ENCODE measurements at regions not wholly inside any gene's neighbourhood (a gene's known extent, or its start where the extent isn't known, plus 50 kb on each side); places are given as distances from the start of the nearest gene placed in this dataset.

- Histone ChIP-seq H3K4me3 (no peak overlapping the region), H3K27ac (replicated peaks) (no peak overlapping the region), H3K9me3 (replicated peaks) (no peaks in the 10 kb centered on the region), H3K36me3 (no peaks in the 10 kb centered on the region), H3K4me1 (peaks cover 39% of the 10 kb centered on the region), H3K27me3 (ENCODE audit: low read depth) (no peaks in the 10 kb centered on the region)
- DNase-seq: no peak
- intact Hi-C loops (cut with micrococcal nuclease): loop anchor here (10.0 kb wide), 1 partner anchor 379 kb away; the partner anchor contains the start of gene CITED2
- no peak for TF ChIP-seq CTCF (IDR thresholded peaks at IDR 0.05; ENCODE audit: borderline replicate concordance)
Observed at GRCh38 chr6:139753198-139753861, 378.9 kb upstream of the CITED2 start.

GRCh38 chr6:139752086-139752485, 377.6 kb upstream of the CITED2 start:
- Histone ChIP-seq H3K27me3 (ENCODE audit: low read depth) (no peaks in the 10 kb centered on the region), H3K4me3 (no peak overlapping the region), H3K9me3 (replicated peaks) (no peaks in the 10 kb centered on the region), H3K36me3 (no peaks in the 10 kb centered on the region), H3K4me1 (peaks cover 30% of the 10 kb centered on the region), H3K27ac (replicated peaks) (no peak overlapping the region)
- intact Hi-C loops (cut with micrococcal nuclease): loop anchor here (10.0 kb wide), 1 partner anchor 377 kb away; the partner anchor contains the start of gene CITED2
- DNase-seq: no peak
- no peak for TF ChIP-seq CTCF (IDR thresholded peaks at IDR 0.05; ENCODE audit: borderline replicate concordance)

- Histone ChIP-seq H3K4me3 (no peak overlapping the region), H3K36me3 (no peaks in the 10 kb centered on the region), H3K27me3 (ENCODE audit: low read depth) (no peaks in the 10 kb centered on the region), H3K27ac (replicated peaks) (no peak overlapping the region), H3K4me1 (peaks cover 28% of the 10 kb centered on the region), H3K9me3 (replicated peaks) (no peaks in the 10 kb centered on the region)
- no peak for DNase-seq
- TF ChIP-seq CTCF (IDR thresholded peaks at IDR 0.05; ENCODE audit: borderline replicate concordance): no peak
- intact Hi-C loops (cut with micrococcal nuclease): loop anchor here (10.0 kb wide), 1 partner anchor 376 kb away; the partner anchor contains the start of gene CITED2
Observed at GRCh38 chr6:139751179-139751578, 376.7 kb upstream of the CITED2 start.

- Histone ChIP-seq H3K36me3 (no peaks in the 10 kb centered on the region), H3K4me1 (peaks cover 12% of the 10 kb centered on the region), H3K4me3 (no peak overlapping the region), H3K9me3 (replicated peaks) (no peaks in the 10 kb centered on the region), H3K27me3 (ENCODE audit: low read depth) (no peaks in the 10 kb centered on the region), H3K27ac (replicated peaks) (no peak overlapping the region)
- no peak for TF ChIP-seq CTCF (IDR thresholded peaks at IDR 0.05; ENCODE audit: borderline replicate concordance)
- no peak for DNase-seq
- intact Hi-C loops (cut with micrococcal nuclease): no loop called here
Observed at GRCh38 chr6:139748353-139749146, 374.1 kb upstream of the CITED2 start.

- no peak overlapping the region for H3K4me3 ChIP-seq
- H3K4me1 ChIP-seq: peaks cover 12% of the 10 kb centered on the region
- H3K9me3 ChIP-seq (replicated peaks): no peaks in the 10 kb centered on the region
- no peak for DNase-seq
- H3K27me3 ChIP-seq (ENCODE audit: low read depth): no peaks in the 10 kb centered on the region
- H3K36me3 ChIP-seq: no peaks in the 10 kb centered on the region
- intact Hi-C loops (cut with micrococcal nuclease): no loop called here
- no peak for TF ChIP-seq CTCF (IDR thresholded peaks at IDR 0.05; ENCODE audit: borderline replicate concordance)
- H3K27ac ChIP-seq (replicated peaks): no peak overlapping the region
Observed at GRCh38 chr6:139747154-139747553, 372.7 kb upstream of the CITED2 start.
